ENCODE measurements at regions not wholly inside any gene's neighbourhood (a gene's known extent, or its start where the extent isn't known, plus 50 kb on each side); places are given as distances from the start of the nearest gene placed in this dataset.

DNA sequence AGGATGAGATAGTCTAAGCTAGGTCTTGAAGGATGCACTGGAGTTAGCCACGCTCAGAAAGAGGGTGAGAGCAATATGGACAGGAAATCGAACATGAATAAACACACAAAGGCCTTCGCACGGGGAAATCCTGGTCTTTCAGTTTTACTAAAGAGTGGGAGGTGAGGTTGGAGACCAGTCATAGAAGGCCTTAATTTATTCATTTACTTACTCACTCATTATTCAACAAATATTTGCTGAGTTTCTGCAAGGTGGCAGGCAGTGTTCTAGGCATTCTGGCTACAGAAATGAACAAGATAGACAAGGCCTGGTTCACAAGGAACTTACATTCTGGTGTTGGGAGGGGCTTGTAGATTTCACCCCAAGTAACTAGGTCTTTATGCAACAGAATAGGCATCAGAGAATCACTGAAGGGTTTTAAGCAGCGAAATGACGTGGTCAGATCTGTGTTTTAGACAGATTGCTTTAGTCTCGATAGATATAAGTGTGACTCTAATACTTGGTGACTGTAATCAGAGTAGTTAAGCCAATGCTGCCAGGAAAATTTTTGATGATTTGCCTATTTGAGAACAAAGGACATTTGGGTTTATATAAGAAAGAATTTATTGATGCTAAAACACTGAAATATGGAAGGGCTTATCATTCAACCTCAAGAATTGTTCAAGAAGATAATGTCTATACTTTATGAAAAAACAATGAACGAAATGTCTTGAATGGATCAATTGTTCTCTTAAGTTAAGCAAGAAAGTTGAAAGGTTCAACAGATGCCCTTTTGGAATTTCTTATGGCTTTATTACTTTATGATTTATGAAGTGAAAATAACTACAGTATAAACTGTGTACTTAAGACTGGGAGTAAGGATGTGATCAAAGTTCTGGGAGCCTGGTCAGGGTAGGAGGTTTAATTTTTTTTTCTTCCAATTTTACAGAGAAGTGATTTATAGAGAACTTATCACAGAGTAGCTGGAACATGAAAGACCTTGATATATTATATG is 184.4 kb upstream of the CASK start:
- no peaks in the 10 kb centered on the region for H4K20me1 ChIP-seq (ENCODE audit: low read length)
- H3K9me3 ChIP-seq (ENCODE audit: low read length): no peaks in the 10 kb centered on the region
- no peaks in the 10 kb centered on the region for H3K36me3 ChIP-seq (ENCODE audit: low read depth, low read length)
- H3K27ac ChIP-seq (ENCODE audit: low read length): no peak overlapping the region
- TF ChIP-seq, protein P1, sequence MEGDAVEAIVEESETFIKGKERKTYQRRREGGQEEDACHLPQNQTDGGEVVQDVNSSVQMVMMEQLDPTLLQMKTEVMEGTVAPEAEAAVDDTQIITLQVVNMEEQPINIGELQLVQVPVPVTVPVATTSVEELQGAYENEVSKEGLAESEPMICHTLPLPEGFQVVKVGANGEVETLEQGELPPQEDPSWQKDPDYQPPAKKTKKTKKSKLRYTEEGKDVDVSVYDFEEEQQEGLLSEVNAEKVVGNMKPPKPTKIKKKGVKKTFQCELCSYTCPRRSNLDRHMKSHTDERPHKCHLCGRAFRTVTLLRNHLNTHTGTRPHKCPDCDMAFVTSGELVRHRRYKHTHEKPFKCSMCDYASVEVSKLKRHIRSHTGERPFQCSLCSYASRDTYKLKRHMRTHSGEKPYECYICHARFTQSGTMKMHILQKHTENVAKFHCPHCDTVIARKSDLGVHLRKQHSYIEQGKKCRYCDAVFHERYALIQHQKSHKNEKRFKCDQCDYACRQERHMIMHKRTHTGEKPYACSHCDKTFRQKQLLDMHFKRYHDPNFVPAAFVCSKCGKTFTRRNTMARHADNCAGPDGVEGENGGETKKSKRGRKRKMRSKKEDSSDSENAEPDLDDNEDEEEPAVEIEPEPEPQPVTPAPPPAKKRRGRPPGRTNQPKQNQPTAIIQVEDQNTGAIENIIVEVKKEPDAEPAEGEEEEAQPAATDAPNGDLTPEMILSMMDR (conservative IDR thresholded peaks at IDR 0.05; ENCODE audit: low read depth, low read length): no peak
- no peak for TF ChIP-seq EZH2phosphoT487 (IDR thresholded peaks at IDR 0.05; ENCODE audit: borderline replicate concordance, low read length)
- TF ChIP-seq EZH2 (IDR thresholded peaks at IDR 0.05; ENCODE audit: low read length, unreplicated experiment): no peak
- H3K9ac ChIP-seq (ENCODE audit: low read length): no peak overlapping the region
- intact Hi-C loops (cut with micrococcal nuclease): no loop called here
- CTCF ChIA-PET: no interaction called here
- no TSS peak for BruUV-seq (replicated peaks)
- H3F3A ChIP-seq (ENCODE audit: low read length, unreplicated experiment): no peaks in the 10 kb centered on the region
- H3K4me1 ChIP-seq (ENCODE audit: insufficient read depth, low read length): no peaks in the 10 kb centered on the region
- no peak overlapping the region for H3K4me2 ChIP-seq (ENCODE audit: low read length)
- H3K9me2 ChIP-seq (replicated peaks; ENCODE audit: low read length): no peaks in the 10 kb centered on the region
- POLR2A ChIA-PET (ENCODE audit: unreplicated experiment): no interaction called here
- no peak for DNase-seq
- no peak overlapping the region for H2AFZ ChIP-seq (ENCODE audit: low read length)
- H3K4me3 ChIP-seq (ENCODE audit: low read length): no peak overlapping the region
- no peaks in the 10 kb centered on the region for H3K79me2 ChIP-seq (ENCODE audit: low read length)
- ATAC-seq: no peak
- no peaks in the 10 kb centered on the region for H3K27me3 ChIP-seq (ENCODE audit: low read length)

DNA sequence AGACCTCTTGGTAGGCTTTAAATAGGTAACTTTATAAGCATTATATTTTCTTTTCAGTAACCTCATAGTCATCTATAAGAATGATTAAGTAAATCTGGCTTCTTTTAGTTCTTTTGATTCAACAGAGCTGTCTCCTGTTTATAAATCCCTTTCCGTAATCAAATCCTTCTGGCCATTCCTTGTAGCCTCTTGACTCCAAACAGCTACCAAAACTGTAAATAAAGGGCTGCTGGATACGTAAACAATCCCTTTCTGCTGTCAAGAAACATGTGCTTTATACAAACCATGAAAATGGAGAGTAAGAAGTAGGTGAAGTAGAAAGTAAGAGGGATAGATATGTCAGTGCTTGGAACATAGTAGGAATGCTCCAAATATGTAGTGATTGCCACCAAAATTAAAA is 183.2 kb upstream of the CASK start:
- no peaks in the 10 kb centered on the region for H4K20me1 ChIP-seq (ENCODE audit: low read length)
- no peaks in the 10 kb centered on the region for H3K9me3 ChIP-seq (ENCODE audit: low read length)
- ATAC-seq (no peak), DNase-seq (no peak)
- BruUV-seq (replicated peaks): no TSS peak
- no peak overlapping the region for H2AFZ ChIP-seq (ENCODE audit: low read length)
- H3K27me3 ChIP-seq (ENCODE audit: low read length): no peaks in the 10 kb centered on the region
- H3K79me2 ChIP-seq (ENCODE audit: low read length): no peaks in the 10 kb centered on the region
- no peaks in the 10 kb centered on the region for H3K4me1 ChIP-seq (ENCODE audit: insufficient read depth, low read length)
- no peak overlapping the region for H3K4me2 ChIP-seq (ENCODE audit: low read length)
- no peaks in the 10 kb centered on the region for H3F3A ChIP-seq (ENCODE audit: low read length, unreplicated experiment)
- TF ChIP-seq, protein P1 (conservative IDR thresholded peaks at IDR 0.05; ENCODE audit: low read depth, low read length): no peak
- TF ChIP-seq EZH2 (IDR thresholded peaks at IDR 0.05; ENCODE audit: low read length, unreplicated experiment) (no peak), EZH2phosphoT487 (IDR thresholded peaks at IDR 0.05; ENCODE audit: borderline replicate concordance, low read length) (no peak)
- no peaks in the 10 kb centered on the region for H3K9me2 ChIP-seq (replicated peaks; ENCODE audit: low read length)
- no peak overlapping the region for H3K4me3 ChIP-seq (ENCODE audit: low read length)
- H3K27ac ChIP-seq (ENCODE audit: low read length): no peak overlapping the region
- no peak overlapping the region for H3K9ac ChIP-seq (ENCODE audit: low read length)
- CTCF ChIA-PET: no interaction called here
- intact Hi-C loops (cut with micrococcal nuclease): no loop called here
- POLR2A ChIA-PET (ENCODE audit: unreplicated experiment): no interaction called here
- no peaks in the 10 kb centered on the region for H3K36me3 ChIP-seq (ENCODE audit: low read depth, low read length)

Data from PC-3 (cell line).